NB4 (cell line): ENCODE measurements at regions not wholly inside any gene's neighbourhood (a gene's known extent, or its start where the extent isn't known, plus 50 kb on each side); places are given as distances from the start of the nearest gene placed in this dataset.

Experiments used
- DNase-seq: peaks from one replicate; pipeline ENCODE4 v3.0.0; 2010; ENCODE audit warnings: low read depth
- H3K4me3 ChIP-seq: one replicate; pipeline ENCODE4 v1.5.1; 2011; ENCODE audit warnings: mild to moderate bottlenecking, low read depth, low read length, moderate library complexity
- CTCF ChIP-seq: IDR thresholded peaks from one replicate; pipeline ENCODE4 v1.5.1; 2012; ENCODE audit warnings: low read depth, low read length
- MAX ChIP-seq: IDR thresholded peaks from 2 replicates; pipeline ENCODE4 v1.6.1; 2011; ENCODE audit warnings: low read depth, low read length
- MYC ChIP-seq: IDR thresholded peaks from 2 replicates; pipeline ENCODE4 v1.6.1; 2011; ENCODE audit warnings: low read depth, low read length
- POLR2A ChIP-seq: IDR thresholded peaks from 2 replicates; pipeline ENCODE4 v1.6.1; 2011; ENCODE audit warnings: mild to moderate bottlenecking; ENCODE audit not compliant: insufficient read length; ENCODE audit errors: extremely low read depth

GRCh38 chr5:2841208-2841607 is 89.7 kb upstream of the IRX2 start:
- H3K4me3 ChIP-seq, result no peak overlapping the region
- DNase-seq, result peak; percentile 77
- TF ChIP-seq MYC (peak; percentile 55), MAX (peak; percentile 51), POLR2A (no peak), CTCF (no peak)

GRCh38 chr5:2840372-2840915 is 89.0 kb upstream of the IRX2 start:
- no peak for DNase-seq
- H3K4me3 ChIP-seq, result no peak overlapping the region
- no peak for TF ChIP-seq MAX

GRCh38 chr5:2836133-2836532 is 84.7 kb upstream of the IRX2 start:
- H3K4me3 ChIP-seq, result no peak overlapping the region
- no peak for DNase-seq
- TF ChIP-seq MYC (no peak), MAX (no peak), CTCF (no peak), POLR2A (no peak)

GRCh38 chr5:2833556-2833955 is 82.1 kb upstream of the IRX2 start:
- no peak for DNase-seq
- no peak for TF ChIP-seq MYC
- TF ChIP-seq POLR2A, result no peak
- no peak for TF ChIP-seq MAX
- TF ChIP-seq CTCF, result no peak
- no peak overlapping the region for H3K4me3 ChIP-seq

- no peak for TF ChIP-seq POLR2A
- no peak for TF ChIP-seq MAX
- no peak for TF ChIP-seq MYC
- no peak for TF ChIP-seq CTCF
- H3K4me3 ChIP-seq, result no peak overlapping the region
- no peak for DNase-seq
Measured at GRCh38 chr5:2832394-2832793, 80.9 kb upstream of the IRX2 start.

- H3K4me3 ChIP-seq, result no peak overlapping the region
- DNase-seq, result no peak
- TF ChIP-seq POLR2A, result no peak
- TF ChIP-seq CTCF, result no peak
- TF ChIP-seq MAX, result no peak
- no peak for TF ChIP-seq MYC
Measured at GRCh38 chr5:2829239-2829638, 77.8 kb upstream of the IRX2 start.
